ENCODE measurements at regions not wholly inside any gene's neighbourhood (a gene's known extent, or its start where the extent isn't known, plus 50 kb on each side); places are given as distances from the start of the nearest gene placed in this dataset.
A peak's percentile ranks its signal among the peaks of the same experiment; 100 is the strongest.

DNA sequence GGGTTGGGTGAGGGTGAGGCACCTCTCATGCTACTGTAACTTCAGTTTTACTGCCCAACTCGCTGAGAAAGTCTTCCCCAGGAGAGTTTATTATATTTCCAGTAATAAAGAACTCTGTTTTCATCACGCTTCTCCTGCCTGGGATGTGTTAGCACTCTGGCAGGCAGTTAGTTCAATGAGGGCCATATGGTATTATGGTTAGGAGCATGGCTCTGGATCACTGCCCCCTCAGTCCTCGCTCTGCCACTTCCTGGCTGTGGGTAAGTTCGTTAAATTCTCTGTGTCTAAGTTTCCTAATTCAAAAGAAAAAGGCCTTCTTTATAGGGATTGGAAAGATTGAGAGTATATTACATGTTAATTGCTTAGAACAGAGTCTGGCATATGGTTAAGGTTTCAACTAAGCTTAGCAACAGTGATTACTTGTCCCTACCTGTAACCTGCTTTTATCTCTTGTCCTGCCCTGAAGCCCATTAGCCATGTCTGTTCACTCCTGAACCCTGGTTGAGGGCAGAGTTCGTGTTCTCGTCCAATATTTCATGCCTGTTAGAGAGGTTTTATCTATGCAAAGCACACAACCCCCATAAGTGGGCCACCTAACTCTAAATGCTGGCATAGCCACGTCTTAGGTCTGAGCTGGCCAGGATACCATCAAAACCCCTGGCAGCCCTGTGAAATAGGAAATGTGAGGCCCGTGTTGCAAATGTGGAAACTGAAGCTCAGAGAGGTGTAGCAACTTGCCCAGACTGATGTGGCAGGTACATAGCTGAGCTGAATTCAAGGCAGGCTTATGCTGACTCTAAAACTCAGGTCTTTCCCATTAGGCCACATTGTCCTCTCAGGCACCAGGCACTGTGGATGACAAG lies 342.5 kb upstream of the JARID2 start:
- H3K9me3 Mint-ChIP-seq: peaks cover 4% of the 10 kb centered on the region
- no peak overlapping the region for H3K4me3 Mint-ChIP-seq
- no peaks in the 10 kb centered on the region for H3K27me3 Mint-ChIP-seq
- DNase-seq: no peak
- no peaks in the 10 kb centered on the region for H3K36me3 Mint-ChIP-seq
- CTCF ChIA-PET: no interaction called here
- no peaks in the 10 kb centered on the region for H3K4me1 Mint-ChIP-seq
- H3K27ac Mint-ChIP-seq: no peak overlapping the region

DNA sequence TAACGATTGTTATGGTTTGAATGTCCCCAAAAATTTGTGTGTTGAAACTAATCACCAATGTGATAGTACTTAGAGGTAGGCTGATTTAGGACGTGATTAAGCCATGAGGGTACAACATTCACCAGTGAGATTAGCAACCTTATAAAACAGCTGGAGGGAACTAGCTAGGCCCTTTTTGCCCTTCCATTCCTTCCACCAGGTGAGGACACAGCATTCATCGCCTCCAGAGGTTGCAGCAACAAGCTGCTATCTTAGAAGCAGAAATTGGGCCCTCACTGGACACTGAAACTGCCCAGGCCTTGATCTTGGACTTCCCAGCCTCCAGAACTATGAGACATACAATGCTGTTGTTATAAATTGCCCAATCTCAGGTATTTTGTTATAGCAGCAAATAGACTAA lies 340.7 kb upstream of the JARID2 start:
- CTCF ChIA-PET: no interaction called here
- no peaks in the 10 kb centered on the region for H3K36me3 Mint-ChIP-seq
- H3K4me3 Mint-ChIP-seq: no peak overlapping the region
- H3K4me1 Mint-ChIP-seq: peaks cover 5% of the 10 kb centered on the region
- H3K27me3 Mint-ChIP-seq: no peaks in the 10 kb centered on the region
- no peak overlapping the region for H3K27ac Mint-ChIP-seq
- no peak for DNase-seq
- peaks cover 4% of the 10 kb centered on the region for H3K9me3 Mint-ChIP-seq

DNA sequence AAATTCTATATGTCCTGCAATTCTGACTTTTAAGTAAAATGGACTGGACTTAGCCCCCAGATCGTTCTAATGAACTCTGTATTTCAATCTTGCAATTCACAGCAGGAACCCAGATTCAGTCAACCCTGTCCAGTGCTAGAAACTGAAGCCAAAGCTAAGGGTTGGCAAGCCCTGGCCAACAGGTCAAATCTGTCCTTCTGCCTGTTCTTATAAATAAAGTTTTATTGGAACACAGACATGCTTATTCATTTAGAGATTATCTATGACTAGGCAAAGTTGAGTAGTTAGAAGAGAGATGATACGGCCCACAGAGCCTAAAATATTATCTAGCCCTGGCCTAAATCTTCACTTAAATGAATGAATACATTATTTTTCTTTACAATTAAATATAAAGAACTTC lies 339.2 kb upstream of the JARID2 start:
- H3K27me3 Mint-ChIP-seq: no peaks in the 10 kb centered on the region
- peaks cover 19% of the 10 kb centered on the region for H3K4me1 Mint-ChIP-seq
- DNase-seq: no peak
- peaks cover 13% of the 10 kb centered on the region for H3K36me3 Mint-ChIP-seq
- H3K4me3 Mint-ChIP-seq: no peak overlapping the region
- CTCF ChIA-PET: interaction anchor here (1.0 to 1.3 kb wide), 3 partner anchors 9 to 192 kb away, joined by 3 to 5 read pairs (median 3); no protein-coding TSS in a partner anchor
- H3K27ac Mint-ChIP-seq: no peak overlapping the region
- H3K9me3 Mint-ChIP-seq: peaks cover 10% of the 10 kb centered on the region

DNA sequence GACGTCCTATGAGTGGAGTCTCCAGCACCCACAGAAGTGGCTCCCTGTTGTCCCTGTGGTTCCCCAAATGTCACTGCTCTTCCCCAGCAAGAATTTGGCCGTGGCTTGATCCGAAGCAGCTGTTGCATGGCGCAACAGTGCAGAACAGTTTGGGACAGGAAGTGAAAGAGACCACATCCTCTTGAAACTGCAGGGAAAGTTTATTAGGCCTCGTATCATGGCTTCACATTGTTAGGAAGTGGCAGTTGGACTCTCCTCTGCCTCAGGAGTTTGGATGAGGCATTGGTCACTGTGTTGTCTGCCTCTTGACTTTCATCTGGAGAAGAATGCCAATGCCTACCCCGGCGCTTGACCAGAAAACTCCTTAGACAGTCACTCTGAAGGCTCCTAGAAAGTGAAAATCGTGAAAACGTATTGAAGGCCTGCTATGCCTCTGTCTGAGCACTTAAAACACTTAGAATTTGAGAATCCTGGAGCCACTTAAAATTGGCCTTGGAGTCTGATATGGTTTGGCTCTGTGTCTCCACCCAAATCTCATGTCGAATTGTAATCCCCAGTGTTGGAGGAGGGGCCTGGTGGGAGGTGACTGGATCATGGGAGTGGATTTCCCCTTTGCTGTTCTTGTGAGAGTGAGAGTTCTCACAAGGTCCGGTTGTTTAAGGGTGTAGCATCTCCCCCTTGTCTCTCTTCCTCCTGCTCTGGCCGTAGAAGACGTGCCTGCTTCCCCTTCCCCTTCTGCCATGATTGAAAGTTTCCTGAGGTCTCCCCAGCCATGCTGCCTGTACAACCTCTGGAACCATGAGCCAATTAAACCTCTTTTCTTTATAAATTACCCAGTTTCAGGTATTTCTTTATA lies 334.9 kb upstream of the JARID2 start:
- Mint-ChIP-seq H3K9me3 (peaks cover 6% of the 10 kb centered on the region), H3K4me1 (peaks cover 26% of the 10 kb centered on the region), H3K4me3 (peak overlapping the region; percentile 35), H3K27ac (peak overlapping the region; percentile 82), H3K36me3 (peaks cover 13% of the 10 kb centered on the region), H3K27me3 (no peaks in the 10 kb centered on the region)
- peak; percentile 42 for DNase-seq
- CTCF ChIA-PET: interaction anchor here (0.6 kb wide), 1 partner anchor 1035 kb away, joined by 3 read pairs; no protein-coding TSS in a partner anchor

DNA sequence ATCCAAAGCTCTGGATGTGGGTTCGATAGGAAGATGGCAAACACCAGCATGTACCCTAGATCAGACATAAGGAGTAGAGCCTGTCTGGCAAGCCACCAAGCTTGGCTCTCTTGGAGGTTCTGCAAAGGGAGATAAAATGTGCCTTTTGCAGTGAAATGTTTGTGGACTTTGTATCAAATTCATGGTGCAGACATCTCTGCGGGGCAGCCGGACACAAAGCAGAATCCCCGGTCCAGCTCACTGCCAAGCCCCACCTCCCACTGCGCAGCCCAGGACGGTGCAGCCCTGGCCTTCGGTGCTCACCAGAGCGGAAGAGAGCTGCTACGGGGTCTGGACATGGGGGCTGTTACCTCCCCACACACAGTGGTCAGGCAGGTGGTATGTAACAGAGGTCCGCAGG lies 333.6 kb upstream of the JARID2 start:
- Mint-ChIP-seq H3K27me3 (no peaks in the 10 kb centered on the region), H3K27ac (no peak overlapping the region), H3K36me3 (peaks cover 13% of the 10 kb centered on the region), H3K4me3 (no peak overlapping the region), H3K4me1 (peaks cover 26% of the 10 kb centered on the region), H3K9me3 (peaks cover 6% of the 10 kb centered on the region)
- CTCF ChIA-PET: interaction anchor here (0.9 kb wide), 1 partner anchor 410 kb away, joined by 3 read pairs; no protein-coding TSS in a partner anchor
- no peak for DNase-seq

DNA sequence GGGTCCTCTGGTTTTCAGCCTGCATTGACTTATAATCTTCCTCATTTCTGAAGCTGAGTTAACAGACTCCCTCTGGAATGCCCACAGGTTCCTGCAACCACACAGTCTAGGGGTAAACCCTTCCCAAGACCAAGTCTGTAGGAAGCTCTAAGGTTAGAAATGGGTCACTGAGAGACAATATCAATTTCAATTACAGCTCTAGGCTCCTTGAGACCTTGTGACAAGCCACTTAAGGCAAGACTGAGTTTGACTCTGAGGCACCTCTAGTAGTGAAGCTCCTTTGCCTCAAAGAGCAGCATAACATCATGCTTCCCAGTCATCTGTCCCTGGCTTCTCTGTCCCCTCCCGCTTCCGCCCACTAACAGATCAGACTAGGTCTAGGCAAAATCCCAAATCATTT lies 333.2 kb upstream of the JARID2 start:
- Mint-ChIP-seq H3K4me3 (no peak overlapping the region), H3K27me3 (no peaks in the 10 kb centered on the region), H3K36me3 (peaks cover 13% of the 10 kb centered on the region), H3K27ac (no peak overlapping the region), H3K4me1 (peaks cover 26% of the 10 kb centered on the region), H3K9me3 (peaks cover 6% of the 10 kb centered on the region)
- no peak for DNase-seq
- CTCF ChIA-PET: interaction anchor here (0.9 kb wide), 1 partner anchor 410 kb away, joined by 3 read pairs; no protein-coding TSS in a partner anchor

DNA sequence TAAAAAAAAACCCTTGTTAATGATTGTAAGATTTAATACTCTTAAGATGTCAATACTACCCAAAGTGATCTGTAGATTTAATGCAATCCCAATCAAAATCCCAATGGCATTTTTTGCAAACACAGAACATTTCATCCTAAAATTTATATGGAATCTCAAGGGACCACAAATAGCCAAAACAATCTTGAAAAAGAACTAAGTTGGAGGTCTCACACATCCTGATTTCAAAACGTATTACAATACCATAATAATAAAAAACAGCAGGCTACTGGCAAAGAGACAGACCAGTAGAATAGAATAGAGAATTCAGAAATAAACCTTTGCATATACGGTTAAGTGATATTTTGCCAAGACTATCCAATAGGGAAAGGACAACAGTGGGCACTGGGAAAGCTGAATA lies 331.9 kb upstream of the JARID2 start:
- CTCF ChIA-PET: no interaction called here
- H3K27ac Mint-ChIP-seq: no peak overlapping the region
- H3K4me3 Mint-ChIP-seq: no peak overlapping the region
- DNase-seq: no peak
- peaks cover 6% of the 10 kb centered on the region for H3K9me3 Mint-ChIP-seq
- no peaks in the 10 kb centered on the region for H3K27me3 Mint-ChIP-seq
- H3K4me1 Mint-ChIP-seq: peaks cover 26% of the 10 kb centered on the region
- H3K36me3 Mint-ChIP-seq: peaks cover 13% of the 10 kb centered on the region

DNA sequence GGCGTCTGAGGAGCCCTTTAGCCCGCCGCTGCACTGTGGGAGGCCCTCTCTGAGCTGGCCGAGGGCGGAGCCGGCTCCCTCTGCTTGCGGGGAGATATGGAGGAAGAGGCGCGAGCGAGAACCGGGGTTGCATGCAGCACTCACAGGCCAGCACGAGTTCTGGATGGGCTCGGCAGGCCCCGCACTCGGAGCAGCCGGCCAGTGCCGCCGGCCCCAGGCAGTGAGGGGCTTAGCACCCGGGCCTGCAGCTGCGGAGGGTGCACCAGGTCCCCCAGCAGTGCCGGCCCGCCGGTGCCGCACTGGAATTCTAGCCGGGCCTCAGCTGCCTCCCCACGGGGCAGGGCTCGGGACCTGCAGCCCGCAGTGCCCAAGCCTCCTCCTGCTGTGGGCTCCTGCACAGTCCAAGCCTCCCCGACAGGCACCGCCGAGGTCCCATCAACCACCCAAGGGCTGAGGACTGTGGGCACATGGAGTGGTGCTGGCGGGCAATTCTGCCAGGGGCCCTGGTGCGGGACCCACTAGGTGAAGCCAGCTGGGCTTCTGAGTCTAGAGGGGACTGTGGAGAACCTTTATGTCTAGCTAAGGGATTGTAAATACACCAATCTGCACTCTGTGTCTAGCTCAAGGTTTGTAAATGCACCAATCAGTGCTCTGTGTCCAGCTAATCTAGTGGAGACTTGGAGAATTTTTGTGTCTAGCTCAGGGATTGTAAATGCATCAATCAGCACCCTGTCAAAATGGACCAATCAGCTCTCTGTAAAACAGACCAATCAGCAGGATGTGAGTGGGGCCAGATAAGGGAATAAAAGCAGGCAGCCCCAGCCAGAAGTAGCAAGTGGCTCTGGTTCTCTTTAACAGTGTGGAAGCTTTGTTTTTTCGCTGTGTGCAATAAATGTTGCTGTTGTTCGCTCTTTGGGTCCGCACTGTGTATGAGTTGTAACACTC lies 329.7 kb upstream of the JARID2 start:
- Mint-ChIP-seq H3K9me3 (peaks cover 3% of the 10 kb centered on the region), H3K36me3 (peaks cover 4% of the 10 kb centered on the region), H3K27me3 (no peaks in the 10 kb centered on the region), H3K27ac (no peak overlapping the region), H3K4me1 (peaks cover 11% of the 10 kb centered on the region), H3K4me3 (no peak overlapping the region)
- CTCF ChIA-PET: interaction anchor here (1.0 to 1.2 kb wide), 2 partner anchors 10 to 39 kb away, joined by 3 read pairs; no protein-coding TSS in a partner anchor
- no peak for DNase-seq

DNA sequence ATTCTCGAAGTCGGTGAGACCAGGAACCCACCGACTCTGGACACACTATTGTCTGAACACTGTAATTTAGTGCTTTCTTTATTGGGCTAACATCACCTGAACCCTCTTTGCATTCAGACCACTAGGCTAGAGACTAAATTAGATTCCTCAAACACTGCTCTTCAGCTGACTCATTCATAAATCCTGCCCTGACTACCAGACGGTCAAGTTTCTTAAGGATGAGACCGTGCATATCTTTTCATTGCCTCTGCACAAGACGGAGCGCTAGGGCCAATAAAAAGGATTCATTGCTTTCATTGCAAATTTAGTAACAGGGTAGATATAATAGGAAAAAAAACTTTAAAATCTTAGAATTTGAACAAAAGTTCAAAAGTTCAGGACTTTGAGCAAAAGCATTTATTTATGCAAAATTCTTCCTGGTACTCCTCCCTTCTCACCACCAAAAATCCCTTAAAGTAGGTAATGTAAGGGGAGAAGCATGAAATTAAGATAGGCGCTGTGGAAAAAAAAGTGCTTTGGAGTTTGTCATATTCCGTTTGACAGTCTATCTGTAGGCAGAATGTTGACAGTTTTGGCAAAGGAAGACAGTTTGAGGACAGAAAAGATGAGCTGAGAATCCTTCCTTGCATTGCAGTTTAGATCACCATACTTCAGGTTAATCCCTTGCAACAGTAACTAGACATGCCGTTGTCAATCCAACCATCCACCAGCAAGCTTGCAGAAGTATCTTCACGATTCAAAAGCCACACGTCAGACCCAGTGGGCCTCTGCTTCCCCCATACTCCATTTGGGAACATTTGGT lies 328.6 kb upstream of the JARID2 start:
- no peak for DNase-seq
- no peaks in the 10 kb centered on the region for H3K9me3 Mint-ChIP-seq
- H3K36me3 Mint-ChIP-seq: no peaks in the 10 kb centered on the region

DNA sequence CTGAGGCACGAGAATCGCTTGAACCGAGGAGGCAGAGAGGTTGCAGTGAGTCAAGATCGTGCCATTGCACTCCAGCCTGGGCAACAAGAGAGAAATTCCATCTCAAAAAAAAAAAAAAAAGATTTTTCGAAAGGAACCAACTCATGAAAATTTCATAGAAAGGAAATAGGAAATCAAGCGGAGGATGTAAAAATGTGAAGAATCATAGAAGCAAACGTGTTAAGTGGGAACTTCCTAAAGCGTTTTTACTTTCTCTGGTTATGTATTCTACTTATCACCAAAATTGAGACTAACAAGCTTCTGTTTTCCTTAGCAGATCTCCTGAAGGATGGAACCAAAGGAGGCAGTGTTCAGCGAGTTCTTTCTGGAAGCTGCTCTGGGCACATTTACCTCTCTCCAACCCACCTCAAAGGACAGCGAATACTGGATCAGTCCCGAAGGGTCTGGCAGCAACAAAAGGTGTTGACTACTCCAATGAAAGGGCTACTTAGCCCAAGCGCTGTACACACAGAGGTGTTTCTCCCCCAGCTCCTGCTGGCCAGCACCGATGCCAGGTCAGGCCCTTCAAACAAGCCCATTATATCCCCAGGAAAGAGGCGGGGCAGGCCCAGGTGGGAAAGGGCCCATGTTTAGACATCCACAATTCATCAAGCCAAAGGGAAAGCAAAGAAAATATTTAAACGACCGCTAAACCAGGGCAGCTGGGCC lies 327.5 kb upstream of the JARID2 start:
- CTCF ChIA-PET: no interaction called here

More for the DNA sequence above, 328.6 kb upstream of the JARID2 start:
- Mint-ChIP-seq H3K4me3 (no peak overlapping the region), H3K27me3 (no peaks in the 10 kb centered on the region), H3K4me1 (peaks cover 2% of the 10 kb centered on the region), H3K27ac (no peak overlapping the region)
- CTCF ChIA-PET: interaction anchor here (0.9 kb wide), 1 partner anchor 11 kb away, joined by 5 read pairs; no protein-coding TSS in a partner anchor

DNA sequence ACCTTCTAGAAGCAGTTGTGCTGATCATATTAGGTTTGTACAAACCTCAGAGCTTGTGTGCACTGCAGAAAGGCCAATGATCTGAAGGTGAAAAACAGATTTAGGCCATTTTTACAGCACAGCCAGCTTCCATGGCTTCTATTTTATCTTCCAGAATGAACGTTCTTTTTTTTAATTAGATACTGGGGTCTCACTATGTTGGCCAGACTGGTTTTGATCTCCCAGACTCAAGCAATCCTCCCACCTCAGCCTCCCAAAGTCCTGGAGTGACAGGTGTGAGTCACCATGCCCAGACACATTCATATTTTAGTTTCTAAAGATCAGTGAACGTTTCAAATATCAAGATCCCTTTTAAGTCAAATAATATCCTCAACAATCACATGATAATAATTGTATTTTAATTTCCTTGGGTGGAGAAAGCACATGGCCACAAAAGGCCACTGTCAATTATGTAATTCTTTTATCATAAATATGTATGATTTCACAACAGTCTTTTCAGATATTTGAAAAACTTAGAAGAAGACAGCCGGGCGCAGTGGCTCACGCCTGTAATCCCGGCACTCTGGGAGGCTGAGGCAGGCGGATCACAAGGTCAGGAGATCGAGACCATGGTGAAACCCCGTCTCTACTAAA lies 326.7 kb upstream of the JARID2 start:
- Mint-ChIP-seq H3K27me3 (no peaks in the 10 kb centered on the region), H3K4me1 (no peaks in the 10 kb centered on the region)
- CTCF ChIA-PET: no interaction called here

More for the DNA sequence above, 327.5 kb upstream of the JARID2 start:
- Mint-ChIP-seq H3K9me3 (no peaks in the 10 kb centered on the region), H3K4me1 (no peaks in the 10 kb centered on the region), H3K27me3 (no peaks in the 10 kb centered on the region), H3K4me3 (no peak overlapping the region), H3K36me3 (no peaks in the 10 kb centered on the region), H3K27ac (no peak overlapping the region)
- DNase-seq: no peak

DNA sequence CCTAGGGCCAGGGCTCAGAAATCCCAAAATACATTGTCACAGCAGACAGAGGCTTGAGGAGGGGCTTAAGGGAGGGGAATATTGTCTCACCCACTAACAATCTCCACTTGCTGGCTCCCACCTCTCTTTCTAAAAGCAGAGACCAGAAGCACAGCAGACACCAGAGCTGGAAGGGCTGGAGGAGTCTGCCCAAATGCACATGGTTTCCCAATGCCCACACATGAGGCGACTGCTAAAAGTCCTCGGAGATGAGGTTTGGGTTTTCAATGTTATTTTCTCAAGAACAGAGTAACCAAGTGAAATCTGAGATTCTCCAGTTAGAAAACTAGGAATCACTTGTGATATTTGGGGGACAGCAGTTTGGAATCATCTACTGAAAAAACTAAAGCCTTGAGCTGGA lies 325.6 kb upstream of the JARID2 start:
- Mint-ChIP-seq H3K9me3 (no peaks in the 10 kb centered on the region), H3K27ac (no peak overlapping the region), H3K4me3 (no peak overlapping the region), H3K36me3 (no peaks in the 10 kb centered on the region), H3K4me1 (no peaks in the 10 kb centered on the region), H3K27me3 (no peaks in the 10 kb centered on the region)
- CTCF ChIA-PET: no interaction called here
- no peak for DNase-seq

More for the DNA sequence above, 326.7 kb upstream of the JARID2 start:
- Mint-ChIP-seq H3K9me3 (no peaks in the 10 kb centered on the region), H3K27ac (no peak overlapping the region), H3K36me3 (no peaks in the 10 kb centered on the region), H3K4me3 (no peak overlapping the region)
- no peak for DNase-seq

All from activated naive CD4-positive, alpha-beta T cell treated with anti-CD3 and anti-CD28 coated beads, Interleukin-2, amount 10 ng/mL, durations not matched to agents 7 days and 5 days (primary cell).